Stimulated activated CD4-positive, alpha-beta T cell treated with anti-CD3 and anti-CD28 coated beads, Interleukin-4, amount 100 ng/mL, for 24 hours (primary cell): ENCODE measurements at regions not wholly inside any gene's neighbourhood (a gene's known extent, or its start where the extent isn't known, plus 50 kb on each side); places are given as distances from the start of the nearest gene placed in this dataset.

Experiments used
- DNase-seq: peaks from one replicate; pipeline ENCODE4 v3.0.0-alpha.2; 2020

DNA sequence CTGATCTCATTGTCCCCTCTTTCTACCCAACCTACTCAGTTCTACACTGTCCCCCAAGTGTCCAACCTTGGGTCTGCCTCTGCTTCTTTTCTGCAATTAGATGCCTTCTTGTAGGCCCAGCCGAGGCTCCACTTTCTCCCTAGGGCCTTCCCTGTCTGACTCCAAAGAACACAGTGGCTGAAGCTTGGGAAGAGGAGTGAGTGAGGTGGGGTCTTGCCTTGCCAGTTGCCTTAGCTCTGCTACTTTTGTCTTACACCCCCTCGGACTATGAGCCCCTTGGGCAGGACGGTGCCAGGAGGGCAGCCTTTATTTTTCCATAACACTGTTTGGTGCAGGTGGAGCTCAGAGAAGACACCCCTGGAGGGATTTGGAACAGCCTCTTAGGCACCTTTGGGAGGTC lies 345.1 kb downstream of the CYP26B1 start:
- DNase-seq: no peak

DNA sequence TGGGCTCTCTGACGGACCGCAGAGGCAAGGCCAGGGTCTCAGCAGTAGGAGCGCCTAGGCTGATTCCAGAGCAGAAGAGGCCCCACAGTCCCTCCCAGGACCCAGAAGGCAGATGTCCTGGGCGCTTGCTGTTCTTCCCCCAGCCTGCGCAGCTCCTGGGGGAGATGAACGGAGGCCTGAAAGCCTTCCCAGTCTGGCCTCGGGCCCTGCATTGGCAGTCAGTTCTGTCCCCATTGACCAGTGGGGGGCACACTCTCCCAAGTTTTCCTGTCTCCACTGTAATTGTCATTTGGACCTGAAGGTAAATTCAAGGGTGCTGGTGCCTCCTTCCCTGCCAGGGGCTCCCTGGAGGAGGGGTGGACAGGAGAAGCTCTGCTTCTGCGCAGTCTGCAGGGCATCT lies 345.7 kb downstream of the CYP26B1 start:
- DNase-seq: no peak

DNA sequence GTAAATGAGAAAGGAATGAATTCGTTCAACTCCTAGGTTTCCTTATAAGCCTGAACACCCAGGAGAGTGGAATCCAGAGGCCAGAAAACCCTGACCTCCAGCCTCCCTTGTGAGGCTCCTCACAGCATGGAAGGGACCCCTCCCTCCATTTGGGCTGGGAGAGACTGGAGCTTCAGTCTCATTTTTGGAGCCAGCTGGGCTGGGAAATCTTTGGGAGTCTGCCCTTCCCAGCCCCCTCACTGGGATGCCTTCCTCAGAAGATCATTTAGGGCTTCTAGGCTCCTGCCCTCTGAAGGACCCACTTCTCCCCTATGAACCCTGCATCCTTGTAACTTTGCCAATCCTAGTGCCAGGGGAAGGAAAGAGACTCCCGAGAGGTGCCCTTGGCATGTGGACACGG lies 346.1 kb downstream of the CYP26B1 start:
- no peak for DNase-seq

DNA sequence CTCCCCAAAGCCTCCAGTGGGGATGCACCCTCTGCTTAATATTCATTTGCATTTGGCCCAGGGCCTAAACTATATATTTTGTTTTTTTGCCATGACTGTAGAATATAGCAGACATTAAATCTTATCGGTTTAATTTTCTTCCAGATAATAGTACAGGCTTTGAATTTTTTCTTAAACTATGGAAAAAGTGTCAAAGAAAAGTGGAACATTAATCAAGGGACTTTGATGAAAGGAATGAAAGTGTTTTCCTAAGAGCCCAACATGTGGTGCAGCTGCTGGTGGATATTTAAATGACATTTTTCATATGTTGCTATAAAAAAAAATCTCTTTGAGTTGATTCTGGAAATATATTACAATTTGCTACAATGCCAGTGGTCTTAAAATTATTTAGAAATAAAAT lies 346.8 kb downstream of the CYP26B1 start:
- DNase-seq: no peak

DNA sequence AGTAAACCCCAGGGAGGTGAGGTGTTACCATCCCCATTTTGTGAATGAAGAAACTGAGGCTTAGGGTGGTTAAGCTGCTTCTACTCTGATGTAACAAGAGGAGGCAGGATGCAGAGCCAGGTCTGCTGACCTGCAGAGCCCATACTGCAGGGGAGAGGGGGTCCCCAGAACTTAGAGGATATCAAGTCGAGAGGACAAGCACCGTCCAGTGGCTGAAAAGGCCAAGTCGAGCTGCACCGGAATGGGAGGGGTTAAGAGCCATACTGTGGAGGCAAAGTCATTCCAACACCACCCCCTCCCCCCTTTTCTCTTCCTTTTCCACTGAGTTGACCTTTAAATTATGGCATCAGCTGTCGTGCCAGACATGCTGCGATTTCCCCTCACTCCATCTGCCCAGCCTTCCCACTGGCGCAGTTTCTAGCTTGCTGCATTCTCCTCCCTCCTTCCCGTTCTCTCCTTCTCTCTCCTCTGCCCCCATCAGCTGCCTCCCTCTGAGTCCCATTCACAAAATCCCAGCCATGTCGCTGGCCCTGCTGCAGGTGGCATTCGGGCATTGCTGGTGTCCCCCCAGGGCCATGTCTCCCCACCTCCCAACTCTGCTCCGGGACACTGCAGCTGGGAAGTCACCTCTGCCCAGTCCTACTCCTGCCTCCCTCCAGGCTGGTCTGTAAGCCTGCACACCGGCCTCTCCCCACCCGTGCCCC lies 346.9 kb downstream of the DYSF start:
- DNase-seq: no peak

DNA sequence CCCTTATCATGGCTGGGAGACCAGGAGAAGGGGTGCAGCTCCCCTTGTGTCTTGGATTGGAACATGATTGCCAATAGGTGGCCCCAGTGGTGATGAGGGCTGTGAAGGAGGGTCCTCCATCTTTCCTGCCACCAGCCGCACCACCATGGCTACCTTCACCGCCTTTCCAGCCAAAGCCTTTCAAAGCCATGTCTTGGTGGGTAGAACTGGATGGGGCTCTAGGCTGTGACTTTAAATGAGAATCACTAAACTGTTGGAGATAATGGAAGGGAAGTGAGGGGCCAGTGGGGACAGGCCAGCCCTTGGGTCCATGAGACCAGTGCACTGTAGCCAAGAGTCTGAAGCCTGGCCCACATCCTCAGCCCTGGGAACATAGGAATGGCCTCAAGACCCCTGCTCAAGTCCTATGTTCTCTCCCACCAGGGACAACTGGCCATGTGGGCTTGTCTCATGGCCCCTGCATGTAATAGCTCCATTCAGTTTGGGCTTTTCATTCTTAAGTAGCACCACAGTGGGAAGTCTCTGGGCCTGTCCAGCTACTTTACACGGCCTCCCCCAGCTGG lies 345.7 kb downstream of the DYSF start:
- no peak for DNase-seq

DNA sequence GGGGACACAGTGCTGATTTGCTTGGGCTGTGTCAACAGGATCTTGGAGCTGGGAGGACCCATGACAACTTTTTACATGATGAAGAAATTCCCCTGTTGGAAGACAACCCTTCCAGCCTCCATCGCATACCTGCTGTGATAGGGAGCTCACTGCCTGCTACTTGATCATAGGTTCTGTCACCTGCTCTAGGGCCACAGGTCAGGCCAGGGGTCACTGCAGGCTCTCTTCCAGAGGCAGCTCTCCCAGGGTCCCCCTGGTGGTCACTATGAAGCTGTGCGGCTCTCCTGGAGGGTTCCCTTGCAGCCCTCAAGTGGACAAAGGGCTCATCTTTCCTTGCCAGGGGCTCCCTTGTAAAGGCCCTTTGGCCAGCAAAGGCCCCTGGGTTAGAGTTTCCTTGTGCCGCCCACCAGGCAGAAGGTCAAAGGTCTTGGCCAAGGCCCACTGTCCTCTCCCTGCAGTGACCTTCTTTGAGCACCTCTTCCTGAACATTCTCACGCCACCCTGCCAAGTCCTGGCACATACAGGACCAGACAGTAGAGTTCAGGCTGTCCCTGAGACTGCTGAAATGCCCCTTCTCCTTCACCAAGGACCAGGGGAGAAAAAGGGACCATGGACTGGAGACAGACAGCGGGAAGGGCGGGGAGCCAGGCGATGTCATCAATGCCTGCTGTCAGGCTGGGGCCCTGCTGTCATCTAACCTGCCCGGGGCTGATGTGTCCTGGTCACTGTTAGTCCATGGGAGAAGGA lies 345.1 kb downstream of the DYSF start:
- DNase-seq: no peak

DNA sequence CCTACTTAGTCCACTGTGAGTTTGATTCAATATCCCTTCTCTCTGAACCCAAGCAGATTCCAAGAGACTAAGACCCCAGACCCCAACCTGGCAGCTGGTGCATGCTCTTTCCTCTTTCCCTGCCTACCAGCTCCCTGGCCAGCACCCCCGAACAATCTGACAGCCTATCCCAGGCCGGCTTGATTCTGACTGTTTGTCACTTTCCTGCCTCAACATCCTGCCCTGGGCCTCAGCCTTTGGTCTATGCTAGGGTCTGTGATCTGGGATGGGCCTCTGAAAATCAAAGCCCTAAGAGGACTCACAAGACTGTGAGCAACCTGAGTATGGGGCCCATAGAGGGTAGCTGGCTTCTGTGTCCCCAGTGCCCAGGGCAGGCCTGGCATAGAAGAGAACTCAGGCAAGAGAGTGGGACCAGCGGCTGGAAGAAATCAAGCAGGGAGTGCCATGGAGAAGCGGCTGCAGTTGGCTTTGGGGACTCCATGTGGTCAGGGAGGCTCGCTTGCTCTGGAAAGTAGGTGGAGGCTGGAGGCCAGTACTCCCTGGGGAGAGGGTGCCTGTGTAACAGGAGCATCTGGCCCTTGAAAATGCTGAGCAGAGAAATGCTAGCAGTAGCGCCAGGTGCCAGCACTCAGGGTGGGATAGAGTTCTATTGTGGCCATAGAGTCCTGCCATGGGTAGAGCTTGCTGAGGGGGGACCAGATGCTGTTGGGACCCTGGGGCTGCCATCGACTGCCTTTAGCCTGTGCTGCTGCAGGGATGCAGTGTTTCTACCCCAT lies 343.9 kb downstream of the DYSF start:
- no peak for DNase-seq

DNA sequence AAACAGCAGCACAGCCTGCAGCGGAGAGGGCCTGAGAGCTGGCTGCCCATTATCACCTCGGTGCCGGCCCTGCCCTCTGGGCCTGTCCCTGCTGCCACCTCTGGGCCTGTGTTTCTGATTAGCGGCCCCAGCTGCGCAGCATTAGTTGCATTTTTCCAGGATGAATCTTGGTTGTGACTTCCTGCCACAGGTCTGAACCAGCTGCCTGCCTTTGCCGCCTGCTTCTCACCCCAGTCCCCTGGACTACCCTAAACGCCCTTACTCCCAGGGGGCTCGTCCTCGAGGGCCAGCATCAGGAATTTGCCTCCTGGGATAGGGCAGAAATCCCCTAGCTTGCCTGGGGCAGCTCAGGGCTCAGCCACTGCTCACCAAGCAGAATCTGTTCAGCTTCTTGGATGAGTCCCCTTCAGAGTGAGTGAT lies 342.8 kb downstream of the DYSF start:
- no peak for DNase-seq

DNA sequence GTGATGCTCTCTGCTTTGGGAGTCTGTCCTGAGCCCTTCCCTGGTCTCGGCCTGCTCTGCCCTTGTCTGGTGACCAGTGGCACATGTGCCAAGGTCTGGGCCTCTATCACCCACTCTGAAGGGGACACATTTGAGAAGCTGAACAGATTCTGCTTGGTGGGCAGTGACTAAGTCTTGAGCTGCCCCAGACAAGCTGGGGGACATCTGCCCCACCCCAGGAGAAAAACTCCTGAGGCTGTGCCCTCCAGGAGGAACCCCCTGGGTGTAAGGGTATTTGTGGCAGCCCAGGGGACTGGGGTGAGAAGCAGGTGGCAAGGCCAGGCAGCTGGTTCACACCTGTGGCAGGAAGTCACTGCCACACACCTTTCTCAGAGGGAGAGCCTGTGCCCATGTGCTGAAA lies 342.1 kb downstream of the DYSF start:
- DNase-seq: no peak

DNA sequence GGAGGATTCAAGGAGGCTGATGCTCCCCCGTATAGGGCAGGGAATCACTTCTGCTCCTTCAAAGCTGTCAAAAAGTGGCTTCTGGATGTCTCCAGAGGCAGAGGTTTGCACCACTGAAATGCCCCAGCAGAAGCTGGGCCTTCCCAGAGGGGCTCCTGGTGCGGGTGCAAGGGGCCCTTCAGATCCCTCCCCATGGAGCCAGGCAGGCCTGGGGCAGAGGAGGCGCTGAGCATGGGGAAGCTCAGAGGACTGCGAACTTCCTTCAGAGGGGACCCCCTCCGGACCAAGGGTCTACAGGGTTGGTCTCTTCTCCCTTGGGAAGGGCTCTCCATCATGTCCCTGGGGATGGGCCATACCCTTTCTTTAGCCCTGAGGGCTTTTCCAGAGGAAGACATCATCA lies 341.2 kb downstream of the DYSF start:
- no peak for DNase-seq

DNA sequence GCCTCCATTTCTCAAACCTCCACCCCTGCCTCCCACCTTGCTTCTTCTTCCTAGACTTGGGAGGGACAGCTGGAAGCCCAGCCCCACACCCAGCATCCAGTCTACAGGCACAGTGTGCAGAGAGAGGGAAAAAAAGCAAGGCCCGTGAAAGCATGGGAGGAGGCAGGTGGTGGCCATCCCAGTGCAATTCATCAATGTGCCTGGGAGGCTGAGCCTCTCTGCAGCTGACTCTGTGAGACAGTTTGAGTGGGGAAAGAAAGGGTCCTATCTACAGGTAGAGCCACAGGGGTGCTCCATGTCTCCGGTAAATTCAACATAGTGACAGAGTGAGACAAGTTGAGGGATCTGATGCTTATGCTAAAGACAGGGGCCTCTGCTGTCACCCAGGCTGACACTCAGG lies 340.6 kb downstream of the DYSF start:
- no peak for DNase-seq

DNA sequence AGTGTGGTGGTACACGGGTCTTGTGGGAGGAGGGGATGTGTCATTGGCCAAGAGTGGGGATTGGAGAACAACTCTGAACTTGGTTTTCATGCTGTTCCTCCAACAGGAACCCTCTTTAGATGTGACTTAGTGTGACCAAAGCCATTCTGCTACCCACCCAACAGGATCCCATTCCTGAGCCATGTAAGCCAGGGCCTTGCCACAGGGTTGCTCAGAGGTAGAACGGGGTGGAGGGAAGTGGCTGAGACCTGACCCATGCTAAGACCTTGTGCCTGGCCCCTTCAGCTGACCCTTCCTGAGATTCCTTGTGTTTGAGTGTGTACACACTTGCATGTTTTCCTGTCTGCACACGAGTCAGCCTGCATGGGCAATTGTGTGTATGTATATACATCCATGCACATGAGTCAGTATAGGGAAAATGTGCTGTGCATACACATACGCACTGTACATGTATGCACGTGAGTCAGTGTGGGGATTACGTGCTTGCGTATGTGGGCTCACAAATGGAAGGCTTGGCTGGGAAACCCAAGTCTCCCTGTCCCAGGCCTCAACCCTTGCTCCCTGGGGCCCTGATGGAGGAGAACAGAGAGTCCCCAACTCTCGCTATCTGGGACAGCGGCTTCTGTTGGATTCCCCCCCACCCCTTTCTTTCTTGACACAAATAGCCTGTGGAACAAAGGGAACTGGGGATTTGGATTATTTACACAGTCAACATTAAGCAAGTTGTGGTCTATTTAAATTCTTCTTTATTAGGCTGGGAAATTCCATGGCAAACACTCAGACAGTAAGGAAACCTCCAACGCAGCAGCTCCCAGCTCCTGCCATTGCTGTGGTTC lies 339.8 kb downstream of the DYSF start:
- no peak for DNase-seq

DNA sequence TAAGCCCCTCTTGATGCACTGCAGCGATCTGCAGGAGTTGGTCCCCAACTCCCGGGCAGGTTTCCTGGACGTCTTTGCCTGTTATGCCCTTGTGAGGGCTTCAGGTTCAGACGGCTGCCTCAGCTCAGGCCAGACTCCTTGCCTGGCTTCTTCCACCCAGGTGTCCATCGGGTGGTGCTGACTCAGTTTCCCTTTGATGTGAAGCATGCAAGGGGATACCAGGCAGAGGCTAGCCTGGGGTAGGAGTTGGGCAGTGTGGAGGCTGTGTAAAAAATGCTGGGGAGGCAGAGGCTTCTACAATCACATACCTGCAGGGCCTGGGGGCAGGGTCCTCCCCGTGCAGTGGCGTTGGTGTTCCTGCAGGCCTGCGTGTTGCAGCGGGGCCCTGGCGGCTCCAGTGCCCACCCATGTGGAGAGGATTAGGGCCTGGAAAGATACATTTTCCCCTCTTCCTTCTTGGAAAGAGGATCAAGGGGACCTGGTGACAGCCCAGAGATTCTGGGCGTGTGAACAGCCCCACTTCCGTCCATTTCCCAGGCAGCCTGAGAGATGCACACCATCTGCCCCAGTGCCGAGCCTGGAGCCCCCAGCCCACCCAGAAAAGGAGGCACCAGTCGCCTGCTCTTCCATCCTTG lies 338.3 kb downstream of the DYSF start:
- DNase-seq: no peak

DNA sequence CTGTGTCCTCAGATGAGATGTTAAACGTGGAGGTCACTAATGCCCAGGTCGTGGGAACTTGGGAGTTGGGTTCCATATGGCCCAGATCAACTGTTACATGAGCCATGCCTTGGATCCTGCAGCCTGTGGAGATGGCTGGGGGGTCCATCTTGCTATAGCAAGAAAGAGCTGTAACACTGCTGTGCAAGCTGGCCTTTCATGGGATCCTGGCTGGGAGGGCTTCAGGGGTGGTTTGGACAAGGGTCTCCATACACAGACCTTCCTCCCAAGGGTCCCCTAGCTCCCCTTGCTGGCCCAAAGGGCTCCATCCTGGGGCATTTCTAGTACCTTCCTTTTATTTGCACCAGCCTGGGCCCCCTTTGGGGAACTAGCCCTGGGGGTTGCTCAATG lies 337.7 kb downstream of the DYSF start:
- no peak for DNase-seq

DNA sequence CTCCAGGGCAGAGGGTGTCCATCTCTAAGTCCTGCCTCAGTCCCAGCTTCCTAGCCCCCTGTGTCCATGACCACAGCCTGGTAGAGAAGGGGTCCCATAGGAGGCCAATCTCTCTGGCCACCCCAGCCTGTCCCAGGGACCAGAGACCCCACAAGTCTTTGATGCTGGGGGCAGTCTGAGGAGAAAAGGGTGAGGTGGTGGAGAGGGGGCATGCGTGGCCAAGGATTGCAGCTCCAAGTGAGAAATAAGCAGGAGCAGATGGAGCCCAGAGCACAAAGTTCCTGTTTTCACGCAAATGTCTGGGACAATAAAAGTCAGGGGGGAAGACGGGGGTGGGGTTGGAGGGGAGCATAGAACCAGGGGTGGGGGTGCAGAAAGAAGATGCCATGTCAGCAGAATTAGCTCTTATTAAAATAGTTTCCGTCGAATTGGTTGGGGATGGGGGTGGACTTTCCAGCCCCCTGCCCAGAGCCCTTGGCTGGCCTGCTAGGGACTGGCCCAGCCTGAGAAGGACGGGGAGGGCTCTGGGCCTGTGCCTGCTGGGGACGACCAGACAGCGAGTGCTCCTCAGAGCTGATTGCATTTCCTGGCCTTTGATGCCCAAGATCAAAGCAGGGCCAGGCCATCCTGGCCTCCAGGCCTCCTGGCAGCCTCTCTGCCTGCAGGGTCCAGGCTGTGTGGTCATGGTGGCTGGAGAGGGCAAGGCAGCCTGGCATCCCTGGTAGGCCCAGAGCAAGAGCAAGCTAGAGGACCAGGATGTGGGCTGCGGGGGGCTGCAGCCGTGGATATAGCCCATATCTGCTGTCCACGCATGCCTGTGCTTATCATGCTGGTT lies 337.1 kb downstream of the DYSF start:
- no peak for DNase-seq

DNA sequence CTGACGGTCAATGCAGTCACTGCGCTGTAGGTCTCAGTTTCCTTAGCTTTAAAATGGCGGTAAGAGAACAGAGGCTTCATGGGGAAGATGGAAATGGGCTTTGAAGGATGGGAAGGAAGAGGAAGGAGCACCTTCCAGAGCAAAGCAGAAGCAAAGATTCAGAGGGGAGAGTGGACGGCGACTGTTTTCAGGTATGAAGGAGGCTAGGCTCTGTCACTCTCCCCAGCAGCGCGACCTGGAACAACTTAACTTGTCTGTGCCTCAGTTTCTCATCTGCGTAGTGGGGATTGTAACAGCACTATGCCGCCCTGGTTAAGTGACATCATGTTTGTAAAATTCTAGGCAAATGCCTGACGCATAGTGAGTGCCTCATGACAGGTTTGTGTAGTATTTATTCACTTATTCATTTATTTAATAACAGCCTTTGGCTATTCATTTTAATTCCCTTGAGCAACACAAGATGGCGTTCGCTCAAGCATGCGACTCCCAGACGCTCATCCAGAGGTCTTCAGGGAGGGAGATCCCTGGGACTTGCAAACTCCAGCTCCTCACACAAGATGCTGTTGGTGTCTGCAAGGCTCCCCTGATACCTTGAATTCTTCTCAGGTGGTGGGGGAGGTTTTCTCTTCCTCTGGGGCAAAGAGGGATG lies 336.3 kb downstream of the DYSF start:
- no peak for DNase-seq

DNA sequence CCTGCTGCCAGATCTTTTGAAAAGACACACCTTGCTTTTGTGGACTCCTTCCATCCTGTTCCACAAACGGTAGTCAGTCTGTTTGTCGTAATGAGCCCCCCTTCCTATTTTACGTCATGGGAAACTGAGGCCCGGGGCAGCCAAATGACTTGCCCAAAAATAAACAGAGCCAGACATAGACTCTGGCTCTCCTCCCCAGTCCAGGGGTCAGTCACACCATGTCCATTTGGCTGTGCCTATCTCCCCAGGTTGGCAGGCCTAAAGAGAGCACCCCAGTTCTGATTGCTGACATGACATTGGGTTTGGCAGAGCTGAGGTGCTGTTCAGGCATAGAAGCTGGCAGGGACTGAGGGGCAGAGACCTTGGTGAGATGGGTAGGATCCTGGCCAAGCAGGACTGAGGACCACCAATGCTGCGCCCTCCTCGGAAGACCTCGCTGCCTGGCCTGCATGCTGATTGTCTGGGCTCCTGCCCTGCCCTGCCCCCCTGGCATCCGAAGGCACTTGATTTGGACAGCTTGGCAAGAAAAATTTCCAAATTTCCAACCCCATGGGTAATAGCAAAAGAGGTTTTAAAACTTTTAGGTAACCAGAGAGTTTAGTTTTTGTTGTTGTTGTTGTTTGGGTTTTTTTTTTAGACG lies 335.4 kb downstream of the DYSF start:
- no peak for DNase-seq

DNA sequence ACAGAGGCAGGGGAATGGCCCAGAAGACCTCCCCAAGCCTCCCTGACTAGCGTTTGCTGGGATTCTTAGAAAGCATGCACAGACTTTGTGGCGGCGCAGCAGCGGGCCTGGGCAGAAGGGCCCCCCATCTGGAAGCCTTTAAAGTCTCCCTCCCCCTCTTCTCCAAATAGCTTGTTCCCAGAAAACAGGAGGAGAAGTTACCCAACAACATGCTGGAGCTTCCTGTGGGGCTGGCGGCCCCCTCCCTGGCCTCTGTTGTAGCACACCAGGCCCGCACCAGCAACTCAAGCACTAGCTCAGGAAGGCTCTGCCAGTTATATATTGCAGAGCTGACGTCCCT lies 334.8 kb downstream of the DYSF start:
- DNase-seq: no peak

DNA sequence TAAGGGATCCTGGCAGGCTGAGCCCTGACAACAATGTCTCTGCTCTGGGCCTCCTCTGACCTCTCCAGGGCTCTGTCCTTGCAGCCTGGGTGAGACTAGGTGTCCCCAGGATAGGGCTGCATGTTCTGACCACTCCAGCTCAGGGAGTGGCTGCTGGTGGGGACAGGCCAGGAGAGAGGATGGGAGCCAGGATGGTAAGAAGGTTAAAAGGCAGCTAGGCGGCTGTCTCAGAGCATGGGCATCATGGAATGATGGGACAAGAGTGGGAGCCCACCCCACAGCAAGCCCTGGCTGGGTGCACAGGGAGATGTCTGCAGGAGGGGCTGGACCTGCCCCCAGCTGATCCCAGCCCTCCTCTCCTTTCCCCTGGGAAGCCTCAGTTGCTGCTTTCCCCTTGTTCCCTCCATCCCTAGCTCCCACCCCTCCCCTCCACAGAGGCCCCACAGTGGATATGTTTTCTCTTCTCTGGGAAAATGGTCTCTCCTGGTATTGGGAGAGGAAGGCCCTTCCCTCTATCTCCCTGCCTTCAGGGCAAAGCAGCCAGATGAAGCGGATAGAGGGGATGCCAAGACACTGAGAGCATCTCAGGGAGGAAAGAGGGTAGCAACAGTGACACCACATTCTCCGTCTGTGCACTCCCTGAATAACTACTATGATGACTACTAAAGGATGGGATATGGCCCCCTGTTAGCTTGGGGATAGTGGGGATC lies 334.3 kb downstream of the DYSF start:
- no peak for DNase-seq
